DOHH2 (cell line): ENCODE measurements at regions not wholly inside any gene's neighbourhood (a gene's known extent, or its start where the extent isn't known, plus 50 kb on each side); places are given as distances from the start of the nearest gene placed in this dataset.

ENCODE experiments used
- H3F3A ChIP-seq: fragments of 200-600 bp; sonication (generic), shearing (Covaris generic); 2 replicates; pipeline ENCODE4 v1.6.0; 2016; ENCODE audit warnings: antibody characterized with exemption, mild to moderate bottlenecking; ENCODE audit not compliant: control insufficient read depth, insufficient read depth
- H3K27ac ChIP-seq: fragments of 200-600 bp; sonication (generic); 2 replicates; pipeline ENCODE4 v1.5.1; 2014; ENCODE audit warnings: low read depth, mild to moderate bottlenecking, low read length, moderate library complexity
- H3K27me3 ChIP-seq: fragments of 200-600 bp; sonication (generic); 2 replicates; pipeline ENCODE4 v1.6.1; 2014; ENCODE audit warnings: mild to moderate bottlenecking, low read length, mixed read lengths; ENCODE audit not compliant: control insufficient read depth
- H3K36me3 ChIP-seq: fragments of 200-600 bp; sonication (generic); 2 replicates; pipeline ENCODE4 v1.6.1; 2014; ENCODE audit warnings: mild to moderate bottlenecking, low read length, moderate library complexity, mixed read lengths; ENCODE audit not compliant: control insufficient read depth
- H3K4me1 ChIP-seq: fragments of 200-600 bp; sonication (generic); 2 replicates; pipeline ENCODE4 v1.6.1; 2014; ENCODE audit warnings: mild to moderate bottlenecking, low read length, mixed read lengths; ENCODE audit not compliant: control insufficient read depth
- H3K4me2 ChIP-seq: fragments of 200-600 bp; sonication (generic); 2 replicates; pipeline ENCODE4 v1.6.0; 2014; ENCODE audit warnings: mild to moderate bottlenecking, low read length, moderate library complexity
- H3K4me3 ChIP-seq: fragments of 200-600 bp; sonication (generic); 2 replicates; pipeline ENCODE4 v1.5.1; 2014; ENCODE audit warnings: mild to moderate bottlenecking, low read length, mixed read lengths
- H3K79me2 ChIP-seq: fragments of 200-600 bp; sonication (generic); 2 replicates; pipeline ENCODE4 v1.6.1; 2014; ENCODE audit warnings: mild to moderate bottlenecking, low read length, mixed read lengths; ENCODE audit not compliant: control insufficient read depth
- H3K9me2 ChIP-seq: fragments of 200-600 bp; sonication (generic); replicated peaks from 2 replicates; pipeline ENCODE4 v1.6.1; 2014; ENCODE audit warnings: mild to moderate bottlenecking, low read length, mixed read lengths; ENCODE audit not compliant: control insufficient read depth
- H3K9me3 ChIP-seq: fragments of 200-600 bp; sonication (generic); 2 replicates; pipeline ENCODE4 v1.6.1; 2014; ENCODE audit warnings: antibody characterized with exemption, low read length, mixed read lengths; ENCODE audit not compliant: control insufficient read depth, insufficient read depth
- H4K20me1 ChIP-seq: fragments of 200-600 bp; sonication (generic); 2 replicates; pipeline ENCODE4 v1.6.0; 2014; ENCODE audit warnings: low read depth, mild to moderate bottlenecking, antibody characterized with exemption, low read length, moderate library complexity; ENCODE audit not compliant: control insufficient read depth, insufficient read depth
- CTCF ChIP-seq: fragments of 200-600 bp; sonication (generic); IDR thresholded peaks from one replicate; pipeline ENCODE4 v1.5.1; 2014; ENCODE audit warnings: antibody characterized with exemption, mild to moderate bottlenecking, low read depth, low read length; ENCODE audit not compliant: poor library complexity, severe bottlenecking
- EZH2phosphoT487 ChIP-seq: fragments of 200-600 bp; sonication (generic); IDR thresholded peaks from 2 replicates; pipeline ENCODE4 v1.6.1; 2017; ENCODE audit warnings: borderline replicate concordance, mild to moderate bottlenecking, antibody characterized with exemption, low read length, moderate library complexity, mixed read lengths

GRCh38 chr7:142308918-142309317, 51.1 kb upstream of the PRSS58 start:
- Histone ChIP-seq H3K9me2 (no peaks in the 10 kb centered on the region), H3F3A (no peaks in the 10 kb centered on the region), H3K36me3 (no peaks in the 10 kb centered on the region), H3K9me3 (no peaks in the 10 kb centered on the region), H3K79me2 (no peaks in the 10 kb centered on the region), H3K4me1 (peaks cover 11% of the 10 kb centered on the region), H3K27ac (no peak overlapping the region), H3K4me3 (no peak overlapping the region), H4K20me1 (no peaks in the 10 kb centered on the region), H3K27me3 (peaks cover 17% of the 10 kb centered on the region), H3K4me2 (no peak overlapping the region)
- no peak for TF ChIP-seq CTCF
- no peak for TF ChIP-seq EZH2phosphoT487

- peaks cover 14% of the 10 kb centered on the region for H3K27me3 ChIP-seq
- H3K4me1 ChIP-seq = peaks cover 8% of the 10 kb centered on the region
- TF ChIP-seq CTCF (no peak), EZH2phosphoT487 (no peak)
- H3K79me2 ChIP-seq = no peaks in the 10 kb centered on the region
- H3K4me3 ChIP-seq = no peak overlapping the region
- H3K27ac ChIP-seq = no peak overlapping the region
- no peaks in the 10 kb centered on the region for H3K9me3 ChIP-seq
- no peaks in the 10 kb centered on the region for H3K36me3 ChIP-seq
- H3K9me2 ChIP-seq = no peaks in the 10 kb centered on the region
- H4K20me1 ChIP-seq = no peaks in the 10 kb centered on the region
- no peaks in the 10 kb centered on the region for H3F3A ChIP-seq
- no peak overlapping the region for H3K4me2 ChIP-seq
These were observed 50.5 kb upstream of the PRSS58 start for GRCh38 chr7:142308326-142308725.
